ENCODE measurements at regions not wholly inside any gene's neighbourhood (a gene's known extent, or its start where the extent isn't known, plus 50 kb on each side); places are given as distances from the start of the nearest gene placed in this dataset.

DNA sequence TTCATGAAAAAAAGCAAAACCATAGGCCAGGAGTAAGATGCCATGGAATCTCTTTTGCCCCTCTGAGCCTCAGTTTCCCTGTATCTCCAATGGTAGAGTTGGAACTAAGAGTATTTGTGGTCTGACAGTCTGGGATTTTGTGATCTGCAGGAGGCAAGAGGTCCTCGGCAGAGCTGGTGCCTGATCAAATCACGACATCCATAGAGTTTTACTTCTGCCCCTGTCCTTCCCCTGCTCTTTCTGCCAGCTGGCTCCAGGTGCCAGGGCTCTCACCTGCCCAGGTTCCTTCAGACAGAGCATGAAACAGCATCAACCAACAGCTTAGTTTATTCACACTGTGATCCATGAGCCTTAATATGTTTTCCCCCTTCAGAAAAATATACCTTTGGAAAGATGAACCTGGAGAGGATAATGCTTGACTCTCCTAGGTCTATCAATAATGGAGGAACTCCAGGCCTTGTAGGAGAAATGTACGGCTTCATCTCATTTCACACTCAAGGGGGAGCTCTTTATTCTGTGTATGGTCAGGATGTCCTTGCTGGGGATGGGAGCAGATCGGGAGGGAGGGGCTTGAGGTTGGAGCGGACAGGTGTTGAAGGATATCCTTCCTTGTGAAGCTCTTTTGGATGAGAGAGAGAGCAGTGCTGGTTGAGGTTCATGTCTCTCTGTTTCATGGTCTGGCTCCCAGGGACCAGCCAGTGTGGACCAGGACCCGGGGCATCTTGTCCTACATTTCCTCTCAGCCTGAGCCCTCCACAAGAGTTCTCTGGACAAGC lies 309.9 kb downstream of the RPLP1 start:
- no peak for TF ChIP-seq GATA3 (IDR thresholded peaks at IDR 0.05; ENCODE audit: low read depth, low read length)
- TF ChIP-seq GATA2 (IDR thresholded peaks at IDR 0.05; ENCODE audit: low read depth, low read length): no peak
